GM18951 (cell line): ENCODE measurements at regions not wholly inside any gene's neighbourhood (a gene's known extent, or its start where the extent isn't known, plus 50 kb on each side); places are given as distances from the start of the nearest gene placed in this dataset.

Experiments used
- POLR2A ChIP-seq: IDR thresholded peaks from 4 replicates; pipeline ENCODE4 v1.6.1; 2011; ENCODE audit warnings: mild to moderate bottlenecking; ENCODE audit not compliant: insufficient read length, insufficient read depth; ENCODE audit errors: extremely low read depth
- in situ Hi-C: fragments of 300-500 bp; cut with MboI; formaldehyde crosslinking; loops from one replicate; pipeline ENCODE4 v1.12.0; 2022; ENCODE audit warnings: low sequenced_read_pairs, mixed read lengths, inconsistent platforms; ENCODE audit not compliant: unreplicated experiment

DNA sequence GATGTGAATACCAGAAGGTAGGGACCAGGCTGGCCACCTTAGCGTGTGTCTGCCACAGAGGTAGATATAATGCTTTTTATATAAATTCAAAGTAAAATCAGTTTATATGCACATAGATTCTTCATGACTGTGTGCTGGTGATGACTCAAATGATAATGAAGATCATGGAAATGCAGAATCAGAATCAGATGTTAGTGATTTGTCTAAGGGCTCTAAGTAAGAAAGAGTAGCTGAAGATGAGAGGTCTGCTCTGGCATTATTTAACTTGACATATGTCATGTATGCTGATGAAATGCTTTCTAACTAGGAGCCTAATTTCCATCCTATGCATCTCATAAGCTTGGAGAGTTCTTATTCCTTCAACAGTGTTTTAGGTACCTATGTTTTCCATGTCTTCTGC is 50.3 kb upstream of the DPH6 start:
- in situ Hi-C loops: no loop called here

DNA sequence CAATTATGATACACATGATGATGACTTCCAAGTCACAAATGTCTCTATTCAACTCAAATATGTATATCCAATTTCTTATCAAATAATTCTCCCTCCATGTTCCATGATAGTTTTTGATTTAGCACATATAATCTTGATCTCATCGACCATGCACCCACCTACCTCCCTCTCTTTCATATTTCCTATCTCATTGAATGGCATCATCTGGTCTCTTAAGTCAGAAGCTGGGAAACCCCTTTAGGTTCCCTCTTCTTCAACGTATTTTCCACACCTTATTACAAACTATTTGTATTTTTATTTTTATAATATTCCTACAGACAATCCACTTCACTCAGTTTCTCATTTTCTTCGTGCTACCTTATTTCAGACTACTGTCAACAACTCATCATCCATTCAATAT is 56.9 kb upstream of the DPH6 start:
- in situ Hi-C loops: no loop called here

More for the DNA sequence above, 50.3 kb upstream of the DPH6 start:
- TF ChIP-seq POLR2A: no peak

DNA sequence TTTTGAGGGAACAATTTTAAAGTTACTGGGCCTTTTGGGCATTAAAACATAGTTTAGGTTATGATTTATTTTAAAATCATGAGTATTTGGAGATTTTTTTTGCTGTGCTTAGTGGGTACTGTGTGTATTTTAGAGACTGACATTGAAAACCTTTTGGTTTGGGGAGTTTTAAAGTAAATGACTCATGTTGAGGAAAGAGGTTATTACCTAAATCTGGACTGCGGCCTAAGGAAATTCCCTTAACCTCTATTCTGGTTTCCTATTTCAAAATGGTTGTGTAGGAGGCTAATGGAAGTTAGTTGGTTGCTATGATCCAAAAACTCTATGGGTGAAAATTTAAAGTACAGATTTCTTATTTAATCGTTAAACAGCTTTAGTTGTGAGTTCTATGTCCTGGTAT is 57.3 kb upstream of the DPH6 start:
- no peak for TF ChIP-seq POLR2A
- in situ Hi-C loops: no loop called here

More for the DNA sequence above, 56.9 kb upstream of the DPH6 start:
- TF ChIP-seq POLR2A: no peak

DNA sequence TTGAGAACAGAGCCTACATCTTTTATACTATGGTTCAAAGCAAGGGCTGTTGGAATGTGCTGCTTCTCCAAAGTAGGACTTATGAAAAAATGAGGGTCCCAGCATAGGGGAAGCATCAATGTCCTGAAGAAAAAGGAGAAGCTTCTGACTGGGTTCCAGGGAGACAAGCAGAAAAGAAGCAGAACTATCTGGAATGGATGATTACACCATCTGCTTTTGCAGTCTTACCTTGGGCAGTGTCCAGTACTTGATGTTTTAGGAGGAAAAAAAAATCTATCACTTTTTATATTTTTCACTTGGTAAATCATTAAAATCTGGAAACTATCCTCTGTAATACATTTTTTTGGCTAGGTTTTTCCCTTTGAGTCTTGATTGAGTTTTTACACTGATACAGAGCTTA is 57.9 kb upstream of the DPH6 start:
- no peak for TF ChIP-seq POLR2A
- in situ Hi-C loops: no loop called here

DNA sequence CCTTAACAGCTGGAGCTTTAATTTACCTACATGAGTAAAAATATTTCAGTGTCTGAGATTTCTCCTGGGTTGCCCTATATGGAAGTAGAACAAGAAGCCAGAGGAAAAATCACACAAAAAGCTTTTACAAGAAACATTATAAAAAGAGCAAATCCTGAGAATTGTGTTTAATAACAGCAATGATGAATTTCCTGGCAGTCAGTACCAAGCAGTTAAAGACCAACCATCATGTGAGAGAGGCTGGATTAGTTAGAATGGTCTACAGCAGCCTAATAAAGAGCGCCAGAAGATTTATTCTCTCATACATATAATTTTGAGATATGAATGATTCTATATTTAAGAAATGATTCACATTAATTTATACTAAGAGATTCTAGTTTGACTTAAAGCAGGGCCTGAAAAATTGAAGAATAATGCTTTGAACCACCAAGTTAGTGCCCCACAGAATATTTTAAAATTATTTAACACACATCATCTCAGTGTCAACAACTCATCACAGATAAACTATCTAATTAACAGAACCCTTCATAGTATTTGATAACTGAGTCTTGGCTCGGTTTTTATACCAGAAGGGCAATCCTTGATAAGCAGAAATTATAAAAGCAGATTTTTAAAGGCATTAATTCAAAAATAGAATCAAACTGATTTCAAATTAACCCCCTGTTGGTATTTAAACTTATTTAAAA is 59.9 kb upstream of the DPH6 start:
- in situ Hi-C loops: no loop called here
- TF ChIP-seq POLR2A: no peak

DNA sequence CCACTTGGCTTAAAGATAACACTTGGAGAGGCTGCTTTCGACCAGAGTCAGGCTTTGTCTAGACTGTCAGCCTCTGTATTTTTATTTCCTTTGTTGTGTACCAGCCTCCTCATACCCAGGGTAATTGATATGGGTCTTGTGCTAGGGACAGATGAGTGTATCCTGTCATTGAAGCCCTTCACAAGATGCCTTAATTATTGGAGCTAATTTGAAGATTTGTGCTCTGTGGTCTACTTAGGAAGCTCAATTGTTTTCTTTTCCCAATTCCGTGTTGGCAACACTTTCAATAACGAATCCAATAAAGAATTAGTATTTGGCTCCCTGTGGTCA is 60.5 kb upstream of the DPH6 start:
- in situ Hi-C loops: no loop called here
- TF ChIP-seq POLR2A: no peak

DNA sequence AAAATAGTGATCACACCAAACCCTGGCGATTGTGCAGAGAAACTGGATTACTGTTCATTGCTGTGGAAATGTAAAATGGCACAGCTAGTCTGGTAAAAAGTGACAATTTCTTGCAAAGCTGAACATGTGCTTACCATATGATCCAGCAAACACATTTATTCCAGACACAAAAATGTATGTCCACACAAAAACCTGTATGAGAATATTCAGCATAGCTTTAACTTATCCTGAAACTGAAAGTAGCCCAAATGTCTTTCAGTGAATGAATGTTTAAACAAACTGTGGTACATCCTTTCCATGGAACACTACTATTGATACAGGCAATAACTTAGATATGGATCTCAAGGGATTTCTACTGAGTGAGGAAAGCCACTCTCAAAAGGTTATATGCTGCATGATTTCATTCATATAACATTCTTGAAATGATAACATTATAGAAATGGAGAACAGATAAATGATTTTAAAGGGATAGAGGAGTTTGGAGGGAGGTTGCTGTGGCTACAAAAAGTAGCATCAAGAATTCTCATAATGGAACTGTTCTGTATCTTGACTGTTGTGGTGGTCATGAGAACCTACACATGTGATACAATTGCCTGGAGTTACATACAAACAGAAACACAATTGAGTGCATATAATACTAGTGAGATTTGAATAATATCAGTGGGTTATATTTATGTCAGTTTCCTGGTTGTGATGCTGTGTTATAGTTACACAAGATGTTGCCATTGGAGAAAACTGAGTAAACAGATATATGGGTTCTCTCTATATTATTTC is 70.7 kb upstream of the DPH6 start:
- no peak for TF ChIP-seq POLR2A
- in situ Hi-C loops: no loop called here

DNA sequence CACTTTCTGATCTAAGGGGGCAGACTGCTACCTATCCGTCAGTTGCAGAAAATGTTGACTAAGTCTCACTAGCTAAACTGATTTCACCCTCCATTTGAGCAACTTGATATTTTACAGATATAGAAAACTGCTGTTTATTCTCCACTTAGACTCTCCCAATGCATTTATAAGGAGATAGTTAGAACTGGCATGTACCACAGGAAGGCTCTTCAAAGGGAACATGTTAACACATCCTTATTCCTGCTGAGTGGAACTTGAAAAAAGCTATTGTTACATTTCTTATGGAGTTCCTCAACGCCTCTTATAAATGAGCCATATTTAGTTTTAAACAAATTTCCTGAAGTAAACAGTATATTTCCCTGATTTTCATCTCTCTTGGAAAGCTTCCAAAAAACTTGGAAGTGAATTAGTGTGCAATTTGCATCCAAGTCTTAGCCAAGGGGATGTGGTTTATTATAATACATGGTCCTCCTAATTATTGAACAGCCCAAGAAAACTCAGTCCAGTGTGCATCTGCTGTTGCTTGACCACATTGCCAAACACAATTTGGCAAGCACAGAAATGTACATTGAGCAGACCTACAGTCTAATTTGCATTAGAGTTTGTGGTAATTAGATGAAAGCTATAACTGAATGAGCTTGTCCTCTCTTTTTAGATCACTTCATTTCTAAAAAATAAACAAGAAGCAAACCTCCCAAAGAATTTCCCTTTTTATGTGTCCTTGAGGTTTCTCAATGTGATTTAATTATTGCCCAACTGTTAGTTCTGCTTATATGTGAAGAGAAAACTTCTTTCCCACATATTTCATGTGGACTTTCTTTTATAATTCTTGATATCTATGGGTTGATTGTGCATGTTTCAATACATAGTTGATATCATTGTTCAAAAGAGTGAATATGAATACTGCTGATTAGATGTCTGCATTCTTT is 72.6 kb upstream of the DPH6 start:
- no peak for TF ChIP-seq POLR2A
- in situ Hi-C loops: no loop called here

DNA sequence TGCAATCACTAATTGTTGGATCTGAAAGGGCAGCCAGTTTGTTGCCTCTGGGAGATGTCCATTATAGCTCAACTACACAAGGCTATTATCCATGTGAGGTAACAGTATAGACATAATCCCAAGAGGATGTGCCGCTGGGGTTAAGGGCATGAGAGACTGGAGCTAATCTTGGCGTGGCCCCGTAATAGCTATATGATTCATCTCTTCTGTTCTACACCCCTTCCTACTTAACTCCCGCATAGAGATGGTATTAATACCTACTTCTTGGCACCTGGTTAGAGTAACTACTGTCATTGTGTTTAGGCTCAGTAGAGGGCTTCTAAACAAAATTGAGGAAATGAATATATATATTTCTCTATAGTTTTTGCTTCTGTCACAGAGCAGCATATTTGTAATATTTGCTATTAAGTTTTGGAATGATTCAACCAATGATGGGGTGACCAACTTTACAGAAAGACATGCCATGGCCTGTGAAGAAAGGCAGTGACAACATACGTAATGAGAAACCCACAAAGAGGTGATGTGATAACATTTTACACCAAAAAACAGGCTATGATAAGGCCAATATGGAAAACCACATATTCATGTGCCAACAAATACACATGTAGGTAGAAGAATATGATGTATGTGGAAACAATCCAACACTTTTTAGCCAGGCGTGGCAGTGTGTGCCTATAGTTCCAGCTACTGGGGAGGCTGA is 76.8 kb upstream of the DPH6 start:
- in situ Hi-C loops: no loop called here
- no peak for TF ChIP-seq POLR2A

DNA sequence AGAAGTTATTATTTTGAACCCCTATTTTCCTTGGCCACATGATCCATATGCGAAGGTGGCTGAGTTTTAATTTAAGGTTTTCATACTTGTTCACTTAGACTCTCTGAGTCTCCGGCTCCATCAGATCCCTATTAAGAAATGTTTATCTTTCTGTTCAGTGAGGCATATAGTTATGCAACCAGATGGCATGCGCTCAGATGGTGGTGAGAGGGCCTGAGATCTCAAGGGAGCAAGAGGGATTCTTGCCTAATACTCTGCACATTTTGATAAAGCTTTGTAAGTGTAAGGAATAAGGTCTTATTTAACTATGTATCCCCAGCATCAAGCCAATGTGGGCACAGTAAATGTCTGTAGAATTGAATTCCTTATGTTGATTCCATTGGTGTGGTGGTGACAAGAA is 78.9 kb upstream of the DPH6 start:
- in situ Hi-C loops: no loop called here
- no peak for TF ChIP-seq POLR2A

DNA sequence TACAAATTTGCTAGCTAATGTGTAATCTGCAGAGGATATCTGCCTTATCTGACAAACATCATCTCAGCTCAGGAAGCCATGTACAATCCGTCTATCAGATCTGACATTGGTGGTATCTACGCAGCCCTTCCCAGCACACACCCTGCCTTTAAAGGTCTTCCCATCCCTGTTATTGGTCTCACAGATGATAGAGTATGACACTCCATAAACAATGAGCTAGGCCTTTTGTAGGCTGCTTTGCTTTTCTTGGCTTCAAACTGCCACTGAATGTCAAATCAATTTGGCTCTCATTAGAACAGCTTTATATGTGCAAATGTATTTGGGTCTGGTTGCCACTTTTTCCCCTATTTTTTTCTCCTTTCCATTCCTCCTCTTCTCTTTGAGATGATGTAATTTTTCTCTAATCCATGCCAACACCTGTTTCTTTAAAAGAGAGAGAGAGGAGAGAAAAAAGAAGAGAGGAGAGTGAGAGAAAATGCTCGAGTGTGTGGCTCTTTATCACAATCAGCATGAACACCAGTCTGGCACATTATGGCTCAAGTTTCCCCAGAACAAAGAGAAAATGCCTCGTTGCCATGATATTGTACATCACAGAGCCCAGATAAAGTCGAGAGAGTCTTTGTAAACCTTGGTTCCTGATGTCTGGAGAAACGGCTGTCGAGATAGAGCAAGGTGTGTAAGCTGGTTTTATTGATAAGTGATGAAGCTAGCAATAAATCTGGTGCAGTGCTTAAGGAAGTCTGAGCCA is 80.8 kb upstream of the DPH6 start:
- in situ Hi-C loops: no loop called here
- TF ChIP-seq POLR2A: no peak

DNA sequence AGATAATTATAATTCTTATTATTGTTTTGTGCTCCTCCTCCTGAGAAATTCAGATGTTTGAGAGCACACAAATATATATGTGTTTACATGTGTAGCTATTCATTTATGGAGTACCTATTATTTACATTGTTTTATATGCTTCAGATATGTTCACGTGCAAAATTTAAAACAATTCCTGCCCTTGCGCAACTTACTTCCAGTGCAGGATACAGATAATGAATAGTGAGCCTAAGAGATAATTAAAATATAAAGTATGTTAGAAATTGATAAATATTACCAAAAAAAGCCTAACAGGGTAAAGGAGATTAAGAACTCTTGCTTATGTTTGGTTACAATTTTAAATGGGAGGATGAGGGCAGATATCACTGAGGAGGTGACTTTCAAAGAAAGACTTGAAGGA is 81.7 kb upstream of the DPH6 start:
- in situ Hi-C loops: no loop called here
- TF ChIP-seq POLR2A: no peak

DNA sequence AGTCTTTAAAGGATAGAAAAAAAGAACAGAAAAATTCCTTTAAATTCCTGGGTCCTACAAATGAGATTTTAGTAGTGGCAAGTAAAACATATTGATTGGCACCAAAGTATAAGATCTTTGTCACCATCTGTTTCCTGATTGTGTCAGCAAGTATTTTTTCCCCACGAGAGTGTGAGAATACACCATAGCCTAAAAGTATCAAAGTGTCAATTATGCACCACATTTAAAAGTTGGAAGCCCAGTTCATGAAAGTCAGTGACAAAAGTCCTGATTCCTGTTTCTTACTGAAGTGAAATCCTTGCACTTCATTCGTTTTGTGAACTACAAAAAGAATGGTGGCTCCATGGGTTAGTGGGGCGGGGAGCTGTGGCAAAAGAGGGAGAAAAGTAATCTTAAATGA is 83.8 kb upstream of the DPH6 start:
- no peak for TF ChIP-seq POLR2A
- in situ Hi-C loops: no loop called here

DNA sequence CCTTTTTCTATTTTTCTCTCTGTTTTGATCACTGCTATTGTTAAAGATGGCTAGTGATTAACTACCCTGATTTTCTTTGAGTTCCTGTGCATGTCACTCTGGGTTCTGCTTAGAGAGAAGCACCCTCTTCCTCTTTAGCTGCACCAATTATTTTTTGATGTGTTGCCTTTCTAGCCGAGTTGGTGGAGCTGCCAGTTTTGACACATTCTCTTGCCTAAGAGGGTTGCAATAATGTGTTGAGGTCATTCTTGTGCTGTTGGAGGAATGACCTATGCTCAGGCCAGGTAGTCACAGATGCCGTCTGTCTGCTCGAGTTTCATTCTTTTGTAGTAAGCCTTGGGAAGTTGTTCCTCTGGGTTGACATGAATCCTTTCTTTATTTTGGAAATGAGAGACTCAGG is 84.6 kb upstream of the DPH6 start:
- in situ Hi-C loops: no loop called here
- no peak for TF ChIP-seq POLR2A
